Endometrium (tissue), 2 donors: ENCODE measurements at regions not wholly inside any gene's neighbourhood (a gene's known extent, or its start where the extent isn't known, plus 50 kb on each side); places are given as distances from the start of the nearest gene placed in this dataset.

ENCODE experiments used
- FAIRE-seq: peaks from 2 replicates; lab custom pipeline; 2012; peaks lifted over from hg19 to GRCh38; lab: Jason Lieb, UNC
- donor health status: control.
- donor health status: control.

- FAIRE-seq = no peak
Measured at GRCh38 chr5:29944327-29944726, 1249.2 kb upstream of the CDH6 start.

- FAIRE-seq = no peak
Measured at GRCh38 chr5:29942089-29942488, 1251.4 kb upstream of the CDH6 start.

- no peak for FAIRE-seq
Measured at GRCh38 chr5:29939988-29940387, 1253.5 kb upstream of the CDH6 start.

- no peak for FAIRE-seq
Measured at GRCh38 chr5:29935371-29935770, 1258.1 kb upstream of the CDH6 start.

GRCh38 chr5:29930316-29930715 lies 1263.2 kb upstream of the CDH6 start:
- FAIRE-seq = no peak

- FAIRE-seq = no peak
Measured at GRCh38 chr5:29924107-29924506, 1269.4 kb upstream of the CDH6 start.

GRCh38 chr5:29905626-29906353 lies 1287.7 kb upstream of the CDH6 start:
- FAIRE-seq = no peak

GRCh38 chr5:29902859-29903258 lies 1290.6 kb upstream of the CDH6 start:
- no peak for FAIRE-seq

GRCh38 chr5:29899583-29899982 lies 1293.9 kb upstream of the CDH6 start:
- FAIRE-seq = no peak

GRCh38 chr5:29897916-29898315 lies 1295.6 kb upstream of the CDH6 start:
- FAIRE-seq = no peak

GRCh38 chr5:29896646-29897045 lies 1296.8 kb upstream of the CDH6 start:
- FAIRE-seq = no peak

GRCh38 chr5:29894668-29895067 lies 1298.8 kb upstream of the CDH6 start:
- no peak for FAIRE-seq

- FAIRE-seq = no peak
Measured at GRCh38 chr5:29889051-29889450, 1304.4 kb upstream of the CDH6 start.

- FAIRE-seq = no peak
Measured at GRCh38 chr5:29885595-29885994, 1307.9 kb upstream of the CDH6 start.

GRCh38 chr5:29882036-29882435 lies 1311.5 kb upstream of the CDH6 start:
- no peak for FAIRE-seq

- FAIRE-seq = no peak
Measured at GRCh38 chr5:29879401-29879800, 1314.1 kb upstream of the CDH6 start.

- no peak for FAIRE-seq
Measured at GRCh38 chr5:29878599-29878998, 1314.9 kb upstream of the CDH6 start.

- peak; percentile 8 for FAIRE-seq
Measured at GRCh38 chr5:29867155-29867554, 1326.3 kb upstream of the CDH6 start.

GRCh38 chr5:29853711-29854220 lies 1339.7 kb upstream of the CDH6 start:
- no peak for FAIRE-seq

GRCh38 chr5:29852329-29852728 lies 1341.2 kb upstream of the CDH6 start:
- no peak for FAIRE-seq

GRCh38 chr5:29845206-29845605 lies 1348.3 kb upstream of the CDH6 start:
- FAIRE-seq = no peak

GRCh38 chr5:29833394-29833793 lies 1360.1 kb upstream of the CDH6 start:
- FAIRE-seq = no peak

GRCh38 chr5:29822521-29822920 lies 1371.0 kb upstream of the CDH6 start:
- no peak for FAIRE-seq
